ENCODE measurements at regions not wholly inside any gene's neighbourhood (a gene's known extent, or its start where the extent isn't known, plus 50 kb on each side); places are given as distances from the start of the nearest gene placed in this dataset.

DNA sequence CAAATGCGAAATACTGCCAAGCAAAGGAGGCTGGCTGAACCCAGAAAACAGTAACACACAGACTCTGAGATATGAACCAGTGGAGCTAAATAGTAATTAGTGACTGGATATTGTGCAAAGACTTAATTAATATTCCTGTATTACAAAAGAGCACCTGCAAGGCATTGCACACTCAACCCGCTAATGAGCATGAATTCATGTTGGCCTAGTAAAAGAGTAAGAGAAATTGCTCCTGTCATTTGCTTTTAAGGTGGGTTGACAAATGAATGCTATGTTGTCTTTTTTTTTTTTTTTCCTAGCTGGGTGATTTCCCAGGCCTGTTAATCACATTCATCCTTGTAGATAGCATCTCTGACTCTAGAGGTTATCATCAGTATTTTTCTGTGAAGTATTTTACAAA, 87.0 kb upstream of the CERS6 start:
- TF ChIP-seq, protein P1, sequence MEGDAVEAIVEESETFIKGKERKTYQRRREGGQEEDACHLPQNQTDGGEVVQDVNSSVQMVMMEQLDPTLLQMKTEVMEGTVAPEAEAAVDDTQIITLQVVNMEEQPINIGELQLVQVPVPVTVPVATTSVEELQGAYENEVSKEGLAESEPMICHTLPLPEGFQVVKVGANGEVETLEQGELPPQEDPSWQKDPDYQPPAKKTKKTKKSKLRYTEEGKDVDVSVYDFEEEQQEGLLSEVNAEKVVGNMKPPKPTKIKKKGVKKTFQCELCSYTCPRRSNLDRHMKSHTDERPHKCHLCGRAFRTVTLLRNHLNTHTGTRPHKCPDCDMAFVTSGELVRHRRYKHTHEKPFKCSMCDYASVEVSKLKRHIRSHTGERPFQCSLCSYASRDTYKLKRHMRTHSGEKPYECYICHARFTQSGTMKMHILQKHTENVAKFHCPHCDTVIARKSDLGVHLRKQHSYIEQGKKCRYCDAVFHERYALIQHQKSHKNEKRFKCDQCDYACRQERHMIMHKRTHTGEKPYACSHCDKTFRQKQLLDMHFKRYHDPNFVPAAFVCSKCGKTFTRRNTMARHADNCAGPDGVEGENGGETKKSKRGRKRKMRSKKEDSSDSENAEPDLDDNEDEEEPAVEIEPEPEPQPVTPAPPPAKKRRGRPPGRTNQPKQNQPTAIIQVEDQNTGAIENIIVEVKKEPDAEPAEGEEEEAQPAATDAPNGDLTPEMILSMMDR (IDR thresholded peaks at IDR 0.05 in 2 of 3, conservative IDR thresholded peaks at IDR 0.05 in 1 of 3; ENCODE audit: borderline replicate concordance in 1 of 3, insufficient read depth in 1 of 3, low read depth in 2 of 3, low read length in 2 of 3) = no peak
- no peak for TF ChIP-seq POLR2A (IDR thresholded peaks at IDR 0.05; ENCODE audit: borderline replicate concordance, extremely low read depth, insufficient read depth, insufficient read length)
- no peak for TF ChIP-seq CEBPB (IDR thresholded peaks at IDR 0.05; ENCODE audit: low read depth)
- no peak for TF ChIP-seq POLR2AphosphoS5 (IDR thresholded peaks at IDR 0.05; ENCODE audit: low read depth, low read length)

Measured in HCT116 (cell line).